Peyer's patch (tissue), 4 donors: ENCODE measurements at regions not wholly inside any gene's neighbourhood (a gene's known extent, or its start where the extent isn't known, plus 50 kb on each side); places are given as distances from the start of the nearest gene placed in this dataset.

ENCODE experiments used
- POLR2A ChIP-seq, 2 donors: fragments of 450-650 bp; IDR thresholded peaks; one replicate each; pipeline ENCODE4 v1.5.1; 2017; ENCODE audit warnings: antibody characterized with exemption in 2 of 2, mild to moderate bottlenecking in 2 of 2, moderate library complexity in 2 of 2
- TF ChIP-seq, protein P1 (sequence below), 6 experiments: fragments of 450-650 bp in 4 of 6; fragments of 200-600 bp in 2 of 6; sonication (generic) in 1 of 6; IDR thresholded peaks; one replicate each; pipeline ENCODE4 v1.5.1; 2017 to 2019; ENCODE audit warnings: antibody characterized with exemption in 6 of 6, mild to moderate bottlenecking in 3 of 6, moderate library complexity in 1 of 6

- TF ChIP-seq, protein P1, sequence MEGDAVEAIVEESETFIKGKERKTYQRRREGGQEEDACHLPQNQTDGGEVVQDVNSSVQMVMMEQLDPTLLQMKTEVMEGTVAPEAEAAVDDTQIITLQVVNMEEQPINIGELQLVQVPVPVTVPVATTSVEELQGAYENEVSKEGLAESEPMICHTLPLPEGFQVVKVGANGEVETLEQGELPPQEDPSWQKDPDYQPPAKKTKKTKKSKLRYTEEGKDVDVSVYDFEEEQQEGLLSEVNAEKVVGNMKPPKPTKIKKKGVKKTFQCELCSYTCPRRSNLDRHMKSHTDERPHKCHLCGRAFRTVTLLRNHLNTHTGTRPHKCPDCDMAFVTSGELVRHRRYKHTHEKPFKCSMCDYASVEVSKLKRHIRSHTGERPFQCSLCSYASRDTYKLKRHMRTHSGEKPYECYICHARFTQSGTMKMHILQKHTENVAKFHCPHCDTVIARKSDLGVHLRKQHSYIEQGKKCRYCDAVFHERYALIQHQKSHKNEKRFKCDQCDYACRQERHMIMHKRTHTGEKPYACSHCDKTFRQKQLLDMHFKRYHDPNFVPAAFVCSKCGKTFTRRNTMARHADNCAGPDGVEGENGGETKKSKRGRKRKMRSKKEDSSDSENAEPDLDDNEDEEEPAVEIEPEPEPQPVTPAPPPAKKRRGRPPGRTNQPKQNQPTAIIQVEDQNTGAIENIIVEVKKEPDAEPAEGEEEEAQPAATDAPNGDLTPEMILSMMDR (IDR thresholded peaks at IDR 0.05) = no peak
- no peak for TF ChIP-seq POLR2A (IDR thresholded peaks at IDR 0.05)
These were observed 201.0 kb upstream of the ADRA1D start for GRCh38 chr20:4449957-4450715.
